Stimulated activated CD8-positive, alpha-beta memory T cell treated with anti-CD3 and anti-CD28 coated beads, Interleukin-4, amount 100 ng/mL, for 24 hours (primary cell): ENCODE measurements at regions not wholly inside any gene's neighbourhood (a gene's known extent, or its start where the extent isn't known, plus 50 kb on each side); places are given as distances from the start of the nearest gene placed in this dataset.

Source experiments
- DNase-seq: peaks from one replicate; pipeline ENCODE4 v3.0.0-alpha.2; 2020; ENCODE audit warnings: low read depth

DNA sequence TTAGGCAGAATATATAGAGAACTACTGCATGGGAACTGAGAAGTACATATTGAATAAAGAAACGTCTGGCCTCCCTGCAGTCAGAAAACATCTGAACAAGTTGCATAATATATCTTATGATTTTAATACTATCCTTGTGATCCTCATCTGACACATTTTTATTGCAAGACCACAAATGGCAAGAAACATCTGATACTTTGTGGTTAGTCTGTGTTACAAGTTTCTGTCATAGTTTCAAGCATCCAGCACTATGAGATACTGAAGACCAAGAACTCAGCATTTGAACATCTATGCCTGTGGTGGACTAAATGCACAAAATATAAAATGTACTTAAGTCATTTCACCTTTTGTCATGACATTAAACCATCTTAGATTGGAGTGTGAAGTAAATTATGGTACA, 1175.8 kb upstream of the MIR17HG start:
- DNase-seq: no peak

DNA sequence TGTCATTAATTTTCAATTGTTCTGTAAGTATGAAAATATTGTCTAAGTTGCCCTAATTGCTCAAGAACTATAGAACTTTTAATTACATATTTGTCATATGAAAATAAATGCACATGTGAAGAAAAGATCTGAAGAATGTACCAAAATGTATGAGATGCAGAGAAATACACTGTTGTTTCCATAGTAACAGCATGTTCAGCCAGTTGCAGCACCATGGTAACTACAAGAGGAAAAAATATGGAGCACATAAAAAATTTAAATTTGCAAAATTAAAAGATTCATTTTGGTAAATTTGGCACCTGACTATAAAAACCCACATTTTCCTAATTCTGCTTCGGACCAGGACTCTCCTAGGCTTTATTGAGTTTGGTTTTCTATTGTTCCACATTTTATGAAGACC, 1170.0 kb upstream of the MIR17HG start:
- DNase-seq: no peak

DNA sequence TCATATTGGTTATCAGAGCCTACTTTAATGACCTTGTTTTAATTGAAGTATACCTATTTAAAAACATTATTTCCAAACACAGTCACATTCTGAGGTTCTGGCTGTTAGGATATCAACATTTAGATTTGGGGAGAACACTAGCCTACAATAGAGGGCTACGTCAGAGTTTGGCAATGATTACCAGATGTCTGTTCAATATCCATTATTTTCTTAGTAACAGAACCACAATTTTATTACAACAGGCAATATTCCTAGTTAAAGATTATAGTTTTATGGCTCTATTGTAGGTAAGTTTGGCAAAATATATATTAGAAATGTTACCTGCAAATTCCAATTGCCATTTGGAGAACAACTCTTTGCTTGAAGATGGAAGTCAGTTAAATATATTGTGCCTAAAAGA, 1163.1 kb upstream of the MIR17HG start:
- no peak for DNase-seq

DNA sequence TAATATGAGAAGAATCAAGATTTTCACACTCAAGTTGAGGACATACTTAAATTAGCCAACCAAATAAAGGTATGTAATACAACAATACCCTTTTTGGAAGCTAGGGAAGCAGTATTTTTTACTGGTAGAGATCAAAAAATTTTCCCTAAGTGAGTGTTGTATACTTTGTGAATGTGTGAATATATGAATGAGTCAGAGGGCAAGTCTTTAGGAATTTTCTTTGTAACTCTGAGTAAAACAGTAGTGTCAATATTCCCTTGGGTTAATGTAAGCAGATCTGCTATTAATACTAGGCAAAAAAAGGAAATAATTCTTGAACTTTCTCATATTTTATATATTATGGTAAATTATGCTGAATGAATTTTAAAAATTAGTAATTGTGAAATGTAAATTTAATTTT, 1161.8 kb upstream of the MIR17HG start:
- DNase-seq: no peak

DNA sequence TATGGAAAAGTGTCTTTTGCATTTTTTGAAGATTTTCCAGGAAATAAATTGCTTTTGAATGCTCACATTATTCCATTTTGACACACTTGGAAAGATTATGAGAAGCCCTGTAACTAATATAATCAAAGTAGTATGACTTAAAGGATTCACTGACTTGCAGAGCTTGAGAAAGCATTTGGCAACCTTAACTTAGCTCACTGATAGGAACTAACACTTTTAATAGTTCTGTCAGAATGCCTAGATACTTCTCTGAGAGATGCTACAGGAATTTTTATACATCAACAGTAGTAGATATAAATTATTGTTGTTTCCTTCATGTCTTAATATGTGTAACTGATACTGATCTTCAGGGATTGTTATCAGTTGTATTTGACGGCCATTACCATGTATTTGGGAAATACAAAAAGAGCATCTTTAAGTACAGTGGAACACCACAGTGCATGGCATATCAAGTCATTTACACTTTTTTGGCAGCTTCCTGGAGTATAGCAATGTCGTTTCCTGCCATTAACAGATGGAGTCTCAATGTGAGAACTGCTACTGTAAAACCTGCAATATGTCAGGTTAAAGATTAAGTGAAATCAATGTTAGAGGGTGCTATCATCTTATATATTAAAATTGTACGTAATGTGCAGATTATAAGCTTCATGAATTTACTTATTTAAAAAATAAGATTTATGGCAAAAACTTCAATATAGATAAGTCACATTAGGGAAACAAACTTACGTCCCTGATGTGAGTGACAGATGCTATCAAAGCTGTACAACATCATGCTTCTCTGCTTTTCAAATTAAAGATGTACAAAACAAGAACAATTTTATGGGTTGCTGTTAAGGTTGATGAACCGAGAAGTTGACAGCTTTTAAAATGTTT, 1159.8 kb upstream of the MIR17HG start:
- no peak for DNase-seq

DNA sequence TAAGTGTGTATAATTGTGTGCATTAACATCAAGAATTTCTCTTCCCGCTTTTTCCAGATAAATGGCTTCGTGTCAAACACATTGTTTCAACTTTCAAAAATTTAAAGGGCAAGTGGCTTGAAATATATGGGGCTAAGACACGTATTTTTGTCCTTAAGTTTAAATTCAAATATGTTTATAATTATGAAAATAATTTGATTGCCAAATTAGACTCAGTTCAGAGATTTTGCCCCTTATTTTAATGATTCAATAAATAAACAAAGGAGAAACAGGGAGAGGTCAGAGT, 1159.2 kb upstream of the MIR17HG start:
- no peak for DNase-seq

DNA sequence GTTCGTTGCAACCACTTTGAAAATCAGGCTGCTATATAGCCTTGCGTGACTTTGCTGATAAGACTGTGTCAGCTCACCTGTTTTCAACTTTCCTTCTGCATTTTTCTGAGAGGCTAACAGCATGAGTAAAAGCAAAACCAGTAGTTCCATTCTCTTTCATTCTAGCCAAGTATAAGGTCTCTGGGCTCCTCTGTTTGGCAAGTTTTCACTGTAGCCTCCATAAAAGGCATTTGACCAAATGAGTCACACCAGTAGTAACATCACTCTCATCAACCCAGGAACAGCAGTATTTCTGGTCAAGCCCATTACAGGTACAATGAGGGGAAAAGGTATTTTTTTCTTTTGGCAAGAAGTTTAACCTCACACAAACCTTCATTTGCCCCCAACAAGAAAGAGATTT, 1149.8 kb upstream of the MIR17HG start:
- DNase-seq: no peak

DNA sequence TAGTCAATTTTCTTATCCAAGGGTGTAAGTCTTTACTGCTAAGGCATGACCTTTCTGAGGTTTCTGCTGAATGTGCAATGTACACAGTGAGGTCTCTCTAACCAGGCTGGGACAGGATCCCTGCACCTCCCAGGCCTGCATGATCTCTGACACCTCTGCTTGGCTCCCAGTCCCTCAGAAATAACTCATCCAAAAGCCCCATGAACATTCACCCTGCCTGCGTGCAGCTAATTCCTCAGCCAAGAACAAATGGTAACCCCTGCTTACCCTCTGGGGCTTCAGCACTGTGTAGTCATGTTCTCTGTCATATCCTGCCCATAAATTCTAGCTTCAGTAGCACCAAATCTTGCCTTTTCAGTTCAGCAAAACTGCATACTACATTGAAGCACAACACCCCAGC, 1146.3 kb upstream of the MIR17HG start:
- no peak for DNase-seq

DNA sequence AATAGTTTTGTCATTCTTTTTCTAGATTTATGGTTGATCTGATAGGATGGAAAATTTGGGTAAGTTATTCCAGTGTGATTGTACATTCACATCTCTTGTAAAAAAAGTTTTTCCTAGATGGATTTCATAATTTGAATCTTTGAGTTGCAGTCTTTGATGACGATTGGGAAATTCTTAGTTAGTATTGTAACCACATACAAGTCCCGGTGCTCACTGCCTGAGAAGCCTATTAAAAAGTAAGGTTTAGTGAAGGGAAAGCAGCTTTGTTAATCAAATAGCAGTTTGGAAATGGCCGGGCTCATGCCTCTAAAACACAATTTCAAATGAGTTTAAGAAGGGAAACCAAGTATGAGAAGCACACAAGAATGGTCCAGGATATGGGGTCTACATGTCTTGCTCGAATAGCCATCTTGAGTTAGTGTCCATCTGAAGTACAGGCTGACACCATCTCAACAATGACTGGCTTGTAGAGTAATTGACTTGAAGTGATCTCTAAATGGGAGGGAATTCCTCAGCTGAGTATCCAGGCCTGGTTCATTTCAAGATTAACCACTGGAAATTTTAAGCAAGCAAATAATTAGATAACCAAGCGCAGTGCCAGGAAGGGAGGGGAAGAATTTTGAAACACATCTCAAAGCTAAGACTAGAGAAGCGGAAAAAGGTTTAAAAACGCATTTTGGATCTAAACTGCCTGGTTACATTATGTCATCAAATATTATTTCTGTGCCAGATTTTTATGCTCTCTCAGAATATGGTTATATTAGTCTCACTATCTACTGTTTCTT, 1145.6 kb upstream of the MIR17HG start:
- DNase-seq: no peak

DNA sequence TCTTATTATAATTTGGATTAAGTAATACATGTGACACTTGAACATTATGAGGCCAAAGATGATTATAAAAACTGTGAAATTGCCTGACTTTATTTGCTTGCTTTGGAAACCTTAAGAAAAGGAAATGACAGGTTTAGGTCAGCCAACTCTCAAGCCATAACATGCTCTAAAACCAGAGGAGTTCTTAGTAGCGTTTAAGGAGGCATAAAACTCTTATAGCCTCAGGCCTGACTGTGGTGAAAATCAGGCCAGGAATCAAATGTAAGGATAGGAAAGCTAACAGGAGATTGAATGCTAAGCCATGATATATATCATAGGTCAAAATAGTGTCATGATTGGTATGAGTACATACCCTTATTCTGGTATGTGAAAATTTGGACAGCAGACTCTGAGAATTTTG, 1142.4 kb upstream of the MIR17HG start:
- no peak for DNase-seq

DNA sequence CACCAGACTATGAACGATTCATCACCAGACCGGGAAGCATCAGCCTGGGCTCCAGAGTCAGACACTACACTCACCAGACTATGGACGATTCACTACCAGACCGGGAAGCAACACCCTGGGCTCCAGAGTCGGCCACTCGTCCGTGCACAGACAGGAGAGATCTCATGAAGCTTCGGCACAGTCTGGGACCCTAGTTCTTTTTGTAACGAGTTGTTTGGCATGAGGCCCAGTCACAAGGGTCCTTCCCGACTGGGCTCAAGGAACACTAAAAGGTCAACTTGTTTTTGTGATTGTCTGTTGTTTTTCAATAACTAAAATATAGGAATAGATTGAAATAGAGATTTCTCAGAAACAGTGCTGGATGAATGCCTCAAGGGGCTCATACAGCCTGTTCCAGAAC, 1141.6 kb upstream of the MIR17HG start:
- DNase-seq: no peak

DNA sequence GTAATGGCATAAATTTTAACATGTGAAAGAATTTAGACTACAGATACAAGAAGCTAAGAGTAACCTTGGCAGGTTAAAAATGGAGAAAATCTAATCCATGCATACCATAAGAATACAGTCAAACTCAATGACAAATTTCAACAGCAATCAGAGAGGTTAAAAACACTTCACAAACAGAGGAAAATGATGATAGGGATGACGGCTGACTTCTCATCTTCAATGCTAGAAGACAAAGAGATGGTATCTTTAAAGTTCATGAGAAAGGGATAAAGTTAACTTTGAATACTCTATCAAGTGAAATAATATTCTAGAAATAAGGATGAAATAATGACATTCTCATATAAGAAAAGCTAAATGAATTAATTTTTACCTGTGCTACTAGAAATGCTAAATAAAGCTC, 1130.2 kb upstream of the MIR17HG start:
- DNase-seq: no peak

DNA sequence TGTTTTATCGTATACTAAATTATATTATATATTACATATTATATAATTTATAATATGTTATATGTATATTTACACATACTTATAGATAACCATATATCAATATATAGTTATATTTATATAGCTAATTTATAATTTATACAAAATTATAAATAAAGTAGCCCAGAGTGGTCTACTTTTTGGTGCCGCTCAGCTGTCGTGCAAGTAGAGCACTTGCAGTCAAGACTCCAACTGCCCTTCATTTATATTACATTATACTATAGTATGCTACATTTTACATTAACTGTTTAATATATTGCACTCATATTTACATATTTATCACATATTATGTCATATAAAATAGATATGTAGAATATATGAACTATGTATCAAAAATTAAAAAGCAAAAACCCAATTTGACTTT, 1124.7 kb upstream of the MIR17HG start:
- DNase-seq: no peak

DNA sequence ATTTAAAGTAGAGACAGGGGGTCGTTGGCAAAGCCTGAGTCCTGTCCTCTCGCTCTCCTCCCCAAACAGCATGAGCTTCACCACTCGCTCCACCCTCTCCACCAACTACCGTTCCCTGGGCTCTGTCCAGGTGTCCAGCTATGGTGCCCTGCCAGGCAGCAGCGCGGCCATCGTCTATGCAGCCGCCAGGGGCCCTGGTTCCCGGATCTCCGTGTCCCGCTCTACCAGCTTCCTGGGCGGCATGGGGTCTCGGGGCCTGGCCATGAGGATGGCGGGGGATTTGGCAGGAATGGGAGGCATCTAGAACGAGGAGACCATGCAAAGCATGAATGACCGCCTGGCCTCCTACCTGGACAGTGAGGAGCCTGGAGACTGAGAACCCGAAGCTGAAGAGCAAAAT, 1117.2 kb upstream of the MIR17HG start:
- no peak for DNase-seq

DNA sequence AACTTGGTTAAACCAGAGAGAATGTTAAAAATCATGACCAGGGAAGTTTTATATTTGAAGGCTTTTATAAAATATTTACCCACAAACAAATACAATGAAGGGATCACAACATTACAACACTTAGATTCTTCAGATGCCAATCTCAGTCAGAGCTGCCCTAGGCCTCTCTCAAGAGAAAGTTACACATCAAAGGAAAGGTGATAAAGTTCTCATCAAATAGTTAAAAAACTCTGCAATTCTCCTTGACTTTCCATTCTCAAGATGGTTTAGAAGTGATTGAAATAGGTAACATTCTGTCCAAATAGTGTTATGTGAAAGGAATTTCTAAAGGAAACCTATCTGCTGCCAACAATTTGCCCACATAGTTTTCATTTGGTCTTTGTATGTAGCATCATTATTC, 1115.2 kb upstream of the MIR17HG start:
- no peak for DNase-seq

DNA sequence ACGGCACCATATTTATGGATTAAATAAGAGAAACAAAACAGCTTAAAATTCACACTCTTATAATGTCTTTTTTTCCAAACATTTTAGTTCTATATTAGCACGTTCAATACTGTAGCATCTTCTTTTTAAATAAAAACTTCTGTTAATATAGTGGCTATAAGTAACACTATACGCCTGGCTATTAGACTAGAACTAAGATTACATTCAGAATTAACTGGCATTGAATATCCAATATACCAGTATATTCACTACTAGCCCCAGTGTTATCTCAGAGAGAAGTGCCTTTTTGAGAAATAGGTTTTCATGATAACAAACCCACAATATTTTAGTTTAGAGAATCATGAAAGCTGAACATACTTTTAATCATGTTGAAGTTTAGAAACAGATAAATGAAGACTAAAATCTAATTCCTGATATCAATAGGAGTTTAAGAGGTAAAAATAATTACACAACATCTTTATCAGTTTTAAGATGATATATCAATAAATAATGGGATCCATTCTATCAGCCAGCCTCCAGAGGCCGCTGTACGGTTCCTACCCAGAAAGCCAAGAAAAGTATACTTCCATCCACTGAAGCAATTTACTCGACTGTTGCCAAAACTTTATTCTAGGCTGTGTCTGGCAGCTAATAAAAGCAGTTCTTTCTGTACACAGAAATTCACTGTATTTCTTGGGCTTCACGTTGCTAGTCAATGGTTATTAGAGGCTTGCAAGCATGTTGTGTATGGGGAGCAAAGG, 1113.4 kb upstream of the MIR17HG start:
- DNase-seq: no peak

DNA sequence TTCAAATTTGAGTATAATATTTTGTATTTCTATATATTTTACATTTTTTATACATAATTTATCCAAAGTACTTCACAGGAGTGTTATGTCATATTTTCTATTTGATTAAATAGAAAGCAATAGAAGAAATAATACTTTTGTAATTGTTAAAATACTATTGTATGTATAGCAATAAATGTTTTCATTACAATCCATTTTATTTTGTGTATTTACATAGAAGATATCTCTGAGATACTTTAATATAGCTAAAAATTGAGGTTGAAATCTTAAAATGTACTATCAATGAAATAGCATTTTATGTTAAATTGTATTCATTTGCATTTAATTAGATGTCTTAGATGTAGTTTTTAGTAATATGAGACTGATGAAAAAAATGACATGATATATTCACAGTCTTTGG, 1109.6 kb upstream of the MIR17HG start:
- DNase-seq: no peak

DNA sequence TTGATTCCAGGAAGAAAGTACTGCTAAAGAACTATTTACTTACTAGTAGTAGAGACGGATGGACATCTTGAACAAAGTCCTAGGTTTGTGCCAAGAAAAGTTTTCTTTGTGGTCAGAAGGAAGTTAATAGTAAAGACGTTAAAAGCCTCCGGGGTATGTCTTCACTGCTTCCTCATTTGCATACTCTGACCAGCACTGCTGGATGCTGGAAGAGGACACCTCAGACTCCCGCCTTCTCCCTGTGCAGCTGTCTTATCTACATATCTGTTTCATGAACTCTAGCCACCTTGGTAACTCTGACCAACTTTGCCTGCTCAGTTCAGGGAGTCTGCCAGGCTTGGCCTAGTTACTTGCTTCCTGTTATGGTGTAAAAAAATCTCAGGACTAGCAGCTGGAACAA, 1109.1 kb upstream of the MIR17HG start:
- DNase-seq: no peak

DNA sequence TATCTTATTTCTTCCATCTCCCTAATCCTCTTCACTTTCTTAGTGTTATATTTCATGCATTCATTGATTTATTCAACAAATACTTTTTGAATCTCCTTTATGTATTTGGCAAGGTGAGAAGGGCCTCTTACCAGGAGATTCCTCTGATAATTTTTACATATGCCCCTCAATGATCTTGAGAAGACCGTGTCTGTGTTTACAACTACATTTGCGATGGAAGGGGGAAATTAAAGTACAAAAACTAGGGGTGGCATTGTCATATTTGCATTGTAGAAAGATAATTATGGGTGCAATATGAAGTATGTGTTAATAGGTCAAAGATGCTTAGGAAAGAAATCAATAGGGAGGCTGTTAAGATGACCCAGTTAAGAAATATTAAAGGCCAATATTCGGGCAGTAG, 1108.4 kb upstream of the MIR17HG start:
- DNase-seq: no peak

DNA sequence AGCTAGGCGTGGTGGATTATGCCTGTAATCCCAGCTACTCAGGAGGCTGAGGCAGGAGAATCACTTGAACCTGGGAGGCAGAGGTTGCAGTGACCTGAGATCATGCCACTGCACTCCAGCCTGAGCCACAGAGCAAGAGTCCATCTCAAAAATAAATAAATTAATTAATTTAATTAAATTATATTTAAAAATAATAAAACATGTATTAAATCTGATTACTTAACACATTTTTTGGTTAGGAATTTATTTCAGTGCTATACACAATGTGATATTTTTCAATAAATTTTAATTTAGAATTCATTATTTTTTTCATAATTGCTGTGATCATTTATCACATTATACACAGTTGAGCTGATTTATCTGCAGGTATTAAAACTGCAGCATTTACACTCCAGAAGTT, 1101.5 kb upstream of the MIR17HG start:
- no peak for DNase-seq

DNA sequence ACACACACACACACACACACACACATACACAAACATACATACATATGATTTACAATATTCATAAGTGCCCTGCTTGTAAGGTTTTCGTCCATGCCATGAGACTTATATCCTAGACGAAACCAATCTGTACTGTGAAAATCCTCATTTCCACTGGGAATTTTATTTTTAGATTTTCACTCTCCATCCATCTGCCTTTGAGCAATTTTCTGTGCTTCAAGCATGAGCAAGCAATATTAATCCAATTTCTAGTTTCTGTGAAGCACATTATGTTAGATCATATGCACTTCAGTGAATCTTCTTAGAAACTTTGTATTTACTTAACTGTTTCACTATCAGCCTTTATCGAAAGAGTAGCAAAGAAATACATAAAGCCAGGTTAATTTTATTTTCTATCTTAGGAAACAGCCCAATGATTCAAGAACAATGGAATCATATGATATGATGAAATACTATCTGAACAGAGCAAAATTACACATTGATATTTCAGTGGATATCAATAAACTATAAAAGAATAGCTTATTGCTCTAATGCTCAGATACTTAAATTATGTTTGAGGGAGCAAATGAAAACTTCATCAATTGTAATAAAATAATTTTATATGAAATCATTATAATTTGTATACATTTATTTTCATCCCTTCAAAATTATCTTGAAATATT, 1100.7 kb upstream of the MIR17HG start:
- DNase-seq: no peak

DNA sequence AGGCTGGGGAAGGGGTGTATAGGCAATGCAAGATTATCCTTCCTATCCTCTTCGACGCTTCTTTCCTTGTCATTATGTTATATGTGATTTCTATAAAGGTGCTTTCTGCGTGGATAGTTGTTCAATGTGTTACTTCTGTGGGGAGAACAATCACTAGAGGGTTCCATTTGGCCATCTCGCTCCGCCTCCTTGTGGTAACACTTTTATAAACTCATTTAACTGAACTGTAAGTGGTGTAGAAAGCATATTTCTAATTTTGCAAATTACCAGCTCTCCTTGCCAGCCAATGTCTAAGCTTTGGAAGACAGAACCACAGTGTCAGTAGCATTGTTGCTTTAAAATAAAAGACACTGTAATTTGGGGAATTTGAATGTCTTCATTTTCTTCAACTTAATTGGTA, 1093.7 kb upstream of the MIR17HG start:
- DNase-seq: no peak

DNA sequence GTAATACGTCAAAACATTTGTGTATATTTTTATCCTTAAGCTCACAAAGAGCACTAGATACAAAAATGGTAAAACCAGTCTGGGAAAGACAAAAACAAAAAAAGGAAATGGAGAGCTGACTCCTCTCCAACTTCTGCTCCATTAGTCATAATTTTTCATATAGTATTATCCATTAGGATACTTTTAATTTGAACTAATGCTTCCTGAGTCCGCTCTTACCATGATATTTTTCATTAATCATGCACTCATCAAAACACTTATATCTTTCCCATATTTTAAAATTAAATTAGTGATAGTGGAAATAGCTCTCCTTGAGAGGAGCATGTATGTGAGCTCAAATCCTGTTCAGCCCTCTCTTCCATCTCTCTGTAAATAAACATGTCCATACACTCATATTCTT, 1093.0 kb upstream of the MIR17HG start:
- no peak for DNase-seq
